ENCODE measurements at regions not wholly inside any gene's neighbourhood (a gene's known extent, or its start where the extent isn't known, plus 50 kb on each side); places are given as distances from the start of the nearest gene placed in this dataset.
"Not testable (repeated sequence)": the region's sequence is repeated elsewhere in the genome, so short reads cannot be mapped to it uniquely, and the experiment has no call there.

DNA sequence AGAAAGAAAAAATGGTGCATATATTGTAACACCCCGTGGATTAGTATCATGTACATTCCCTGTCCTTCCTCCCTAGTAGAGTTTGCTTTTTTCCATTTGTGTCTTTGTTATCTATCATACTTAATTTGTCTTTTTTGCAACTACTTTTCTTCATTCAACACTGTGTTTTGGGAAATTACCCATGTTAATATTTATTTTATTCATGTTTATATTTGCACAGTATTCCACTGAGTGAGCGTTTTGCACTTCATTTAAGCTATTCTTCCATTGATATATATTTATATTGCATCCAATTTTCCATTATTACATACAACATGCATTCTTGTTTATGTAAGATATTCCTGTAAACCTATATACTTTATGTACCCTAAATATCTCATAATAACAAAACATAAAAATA lies 57.6 kb upstream of the FAM171A1 start:
- DNase-seq (ENCODE audit: low read depth): no peak

- DNase-seq (ENCODE audit: low read depth): peak; percentile 53
Observed at GRCh38 chr10:15427843-15428414, 56.8 kb upstream of the FAM171A1 start.

DNA sequence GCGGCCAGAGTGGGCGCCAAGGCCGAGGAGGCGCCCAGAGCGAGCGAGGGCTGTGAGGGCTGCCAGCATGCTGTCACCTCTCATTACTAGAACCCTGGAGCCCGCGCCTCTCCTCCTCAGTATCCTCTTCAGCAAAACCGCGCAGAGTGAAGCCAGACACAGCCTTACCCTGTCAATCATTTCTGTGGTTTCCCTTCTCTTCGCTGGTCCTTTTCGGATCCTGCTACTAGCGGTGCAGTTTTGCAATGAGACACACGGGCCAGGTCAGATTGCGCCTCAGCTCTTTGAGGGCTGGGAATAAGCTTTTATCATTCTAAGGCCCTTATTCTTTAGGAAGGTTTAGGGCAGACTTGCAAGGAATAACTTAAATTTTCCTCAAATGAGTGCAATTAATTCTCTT lies 55.5 kb upstream of the FAM171A1 start:
- no peak for DNase-seq (ENCODE audit: low read depth)

DNA sequence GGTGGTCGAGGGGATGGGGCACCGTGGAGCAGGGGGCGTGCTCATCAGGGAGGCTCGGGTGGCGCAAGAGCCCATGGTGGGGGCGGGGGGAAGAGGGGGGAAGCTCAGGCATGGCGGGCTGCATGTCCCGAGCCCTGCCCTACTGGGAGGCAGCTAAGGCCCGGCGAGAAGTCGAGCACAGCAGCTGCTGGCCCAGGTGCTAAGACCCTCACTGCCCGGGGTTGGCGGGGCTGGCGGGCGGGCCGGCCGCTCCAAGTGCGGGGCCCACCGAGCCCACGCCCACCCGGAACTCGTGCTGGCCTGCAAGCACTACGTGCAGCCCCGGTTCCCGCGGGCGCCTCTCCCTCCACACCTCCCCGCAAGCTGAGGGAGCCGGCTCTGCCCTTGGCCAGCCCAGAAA lies 55.0 kb upstream of the FAM171A1 start:
- DNase-seq (ENCODE audit: low read depth): no peak

GRCh38 chr10:15421875-15422274 lies 50.8 kb upstream of the FAM171A1 start:
- not testable (repeated sequence) for DNase-seq (ENCODE audit: low read depth)
